HG03432 (cell line): ENCODE measurements at regions not wholly inside any gene's neighbourhood (a gene's known extent, or its start where the extent isn't known, plus 50 kb on each side); places are given as distances from the start of the nearest gene placed in this dataset.

Experiments
- ATAC-seq: cut with Tn5 transposase; IDR thresholded peaks from one replicate; pipeline ENCODE4 v1.9.1; 2021; ENCODE audit warnings: mild to moderate bottlenecking, moderate library complexity; ENCODE audit not compliant: unreplicated experiment

DNA sequence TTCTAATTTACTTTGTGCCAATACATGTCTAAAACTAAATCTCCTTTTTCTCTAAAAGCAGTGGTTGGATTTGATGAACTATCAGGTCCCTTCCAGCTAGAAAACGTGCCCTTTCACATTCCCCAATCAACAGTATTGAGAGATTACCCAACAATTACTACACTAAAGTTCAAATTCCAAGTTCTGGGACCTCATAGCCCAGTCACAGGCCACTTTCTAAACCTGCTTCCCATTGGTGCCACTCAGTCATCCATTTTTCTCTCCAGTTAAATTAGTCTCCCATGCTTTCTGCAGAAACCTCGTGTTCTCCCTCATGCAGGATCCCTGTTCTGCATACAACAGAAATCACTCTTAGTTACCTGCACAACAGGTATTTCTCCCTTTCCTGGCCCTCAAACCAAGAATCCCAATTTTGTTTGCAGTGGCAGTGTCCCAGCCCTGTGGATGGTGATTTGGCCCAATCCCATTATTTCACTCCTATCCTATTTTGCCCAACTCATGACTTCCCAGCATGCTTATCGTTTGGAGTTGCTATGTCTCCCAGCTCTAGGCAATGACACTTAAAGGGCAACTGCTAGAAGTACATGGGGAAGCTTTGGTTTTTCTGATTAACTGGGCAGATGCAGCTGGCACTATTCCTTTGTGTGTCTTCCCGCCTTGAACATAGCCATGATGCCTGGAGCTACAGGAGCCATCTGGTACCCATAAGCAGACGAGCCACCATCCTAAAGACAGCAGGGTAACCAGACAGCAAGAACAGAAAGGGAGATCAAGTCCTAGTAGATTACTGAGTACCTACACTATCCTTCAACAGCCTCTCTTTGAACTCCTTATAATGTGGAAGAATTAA, 224.2 kb downstream of the MINAR1 start:
- no peak for ATAC-seq

DNA sequence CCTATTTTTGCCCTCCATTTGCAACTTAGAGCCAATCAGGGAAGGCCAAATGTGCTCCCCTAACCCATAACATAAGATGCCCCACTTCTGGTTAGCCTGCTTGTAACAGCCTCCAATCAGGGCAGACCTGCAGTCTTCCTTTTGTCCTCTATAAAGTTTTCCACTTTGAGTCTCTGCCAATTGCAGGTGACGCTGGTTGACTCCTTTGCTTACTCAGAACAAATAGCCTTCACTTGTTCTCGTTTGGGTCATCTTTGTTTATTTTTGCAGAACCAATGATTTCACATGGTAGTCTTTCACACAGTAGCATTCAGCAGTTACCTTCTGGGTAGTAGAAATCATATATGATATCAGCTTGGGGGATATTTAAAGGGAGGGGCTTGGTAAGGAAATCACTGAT, 225.6 kb downstream of the MINAR1 start:
- no peak for ATAC-seq

DNA sequence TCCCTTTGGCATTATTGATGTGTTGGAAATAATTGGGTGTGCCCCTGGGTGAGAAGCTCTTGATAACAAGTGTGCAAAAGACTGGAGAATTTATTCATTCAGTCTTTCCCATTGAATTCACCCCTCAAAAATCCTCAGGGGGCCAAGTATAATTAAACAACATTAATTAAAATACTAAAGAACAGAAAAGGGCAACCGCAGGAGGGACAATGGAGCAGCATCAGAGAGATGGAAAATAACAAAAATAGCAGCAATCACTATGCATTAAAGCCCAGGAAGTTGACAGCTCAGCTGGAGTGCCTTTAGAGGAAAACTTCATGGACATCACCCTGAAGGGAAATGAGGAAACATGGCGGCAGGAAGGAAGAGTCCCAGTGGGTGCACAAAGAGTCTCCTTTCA, 227.6 kb downstream of the MINAR1 start:
- no peak for ATAC-seq

DNA sequence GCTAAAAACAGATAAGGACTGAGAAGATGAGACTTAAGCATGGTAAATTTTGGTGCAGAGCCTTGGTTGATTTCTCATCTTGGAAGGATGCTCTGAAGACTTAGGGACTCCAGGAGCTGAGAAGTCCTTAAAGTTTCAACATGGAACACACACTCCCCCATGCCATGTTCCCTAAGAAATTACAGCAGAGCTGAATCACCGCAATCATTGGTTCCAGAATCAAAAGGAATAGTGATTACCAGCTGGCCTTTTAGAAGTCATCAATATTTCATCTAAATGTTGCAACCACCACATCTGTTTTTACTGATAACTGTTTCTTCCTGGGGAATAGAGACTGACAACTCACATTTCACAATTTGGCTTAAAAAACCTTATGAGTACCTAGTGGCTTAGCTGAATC, 229.3 kb downstream of the MINAR1 start:
- ATAC-seq: no peak

DNA sequence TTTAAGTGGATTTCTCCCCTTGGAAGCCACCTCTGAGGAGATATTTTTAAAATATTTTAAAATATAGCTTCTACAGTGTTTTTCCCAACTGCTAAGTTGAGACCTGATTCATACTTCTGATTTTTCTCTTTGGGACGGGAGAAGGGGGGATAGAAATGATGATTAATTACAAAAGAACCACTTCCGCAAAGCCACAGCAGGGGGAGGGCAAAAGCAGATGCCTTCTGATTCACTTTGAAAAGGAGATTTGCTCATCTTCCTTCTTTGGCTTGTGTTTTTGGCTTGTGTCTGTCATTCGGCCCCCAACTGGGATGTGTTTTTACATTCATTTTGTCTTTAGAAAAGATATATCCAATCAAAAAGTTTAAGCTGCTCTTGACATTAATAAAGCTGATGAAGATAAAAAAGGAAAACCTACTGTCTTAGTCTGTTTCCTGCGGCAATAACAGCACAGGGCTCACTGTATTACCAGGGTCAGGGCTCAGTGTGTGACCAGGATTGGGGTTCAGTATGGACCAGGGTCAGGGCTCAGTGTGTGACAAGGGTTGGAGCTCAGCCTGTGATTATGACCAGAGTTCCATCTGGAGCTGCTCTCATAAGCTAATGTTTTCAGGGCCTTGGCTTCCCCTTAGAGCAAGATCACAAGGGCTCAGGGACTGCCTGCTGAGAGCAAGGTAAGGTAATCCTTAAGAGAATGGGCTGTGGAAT, 223.2 kb downstream of the MTHFS start:
- ATAC-seq: peak; percentile 93

DNA sequence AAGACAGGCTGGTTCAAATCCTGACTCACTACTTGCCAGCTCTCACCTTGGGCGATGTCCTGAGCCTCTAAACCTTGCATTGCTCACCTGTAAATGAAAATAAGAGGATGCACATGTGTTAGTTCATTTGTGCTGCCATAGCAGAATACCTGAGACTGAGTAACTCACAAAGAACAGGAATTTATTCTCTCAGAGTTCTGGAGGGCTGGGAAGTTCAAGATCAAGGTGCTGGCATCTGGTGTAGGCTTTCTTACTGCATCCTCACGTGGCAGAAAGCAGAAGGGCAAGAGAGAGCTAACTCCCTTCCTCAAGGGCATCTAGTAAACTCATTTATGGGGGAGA, 222.7 kb downstream of the MTHFS start:
- ATAC-seq: no peak

DNA sequence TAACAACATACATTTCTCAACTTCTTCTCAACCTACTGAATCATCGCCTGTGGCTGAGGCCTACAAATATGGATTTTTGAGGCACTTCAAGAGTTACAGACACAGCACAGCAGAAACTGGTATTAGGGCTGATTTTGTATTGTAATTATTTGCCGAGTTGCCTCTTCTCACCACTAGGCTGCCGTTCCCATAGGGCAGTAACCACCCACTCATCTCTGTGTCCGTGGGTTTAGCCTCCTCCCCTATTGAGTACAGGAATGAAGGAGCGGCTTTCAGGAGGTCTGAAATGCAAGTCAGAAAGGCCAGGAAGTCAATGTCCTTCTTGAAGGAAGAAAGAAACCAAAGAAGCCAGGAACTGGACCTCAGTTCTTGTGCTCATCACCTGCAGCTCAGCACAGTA, 220.8 kb downstream of the MTHFS start:
- ATAC-seq: no peak

DNA sequence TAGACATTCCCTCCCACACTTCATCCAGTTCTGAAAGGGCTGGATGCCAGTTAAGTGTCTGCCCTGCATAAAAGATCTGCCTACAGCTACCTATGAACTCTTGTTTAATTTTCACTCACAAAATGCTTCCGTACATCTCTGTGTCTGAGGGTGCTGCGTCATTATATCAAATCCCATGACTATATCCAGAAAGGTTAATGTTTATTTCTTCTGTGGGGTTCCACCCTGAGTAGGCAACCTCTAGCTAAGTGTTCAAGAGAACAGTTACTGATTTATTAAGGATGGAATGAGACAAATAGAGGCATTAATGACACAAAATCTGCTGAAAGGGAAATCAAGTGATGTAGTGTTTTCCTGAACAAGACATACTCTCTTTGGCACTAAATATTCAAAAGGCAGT, 220.2 kb downstream of the MTHFS start:
- ATAC-seq: no peak

DNA sequence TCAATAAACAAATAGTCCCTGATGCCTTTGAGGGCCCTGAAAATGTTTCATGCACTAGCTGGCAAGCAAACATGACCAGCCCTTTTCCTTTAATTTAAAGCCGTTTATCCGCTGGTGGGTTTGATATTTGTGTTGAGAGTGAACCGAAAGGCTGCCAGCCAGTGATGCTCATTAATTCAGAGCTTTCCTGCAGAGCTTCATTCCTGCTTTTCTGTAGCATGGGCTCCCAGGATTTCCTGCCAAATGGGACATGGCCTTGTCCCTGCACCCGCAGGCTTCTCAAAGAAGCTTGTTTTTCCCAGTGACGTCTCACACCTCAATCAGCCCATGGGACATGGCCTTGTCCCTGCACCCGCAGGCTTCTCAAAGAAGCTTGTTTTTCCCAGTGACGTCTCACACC, 219.6 kb downstream of the MTHFS start:
- no peak for ATAC-seq

DNA sequence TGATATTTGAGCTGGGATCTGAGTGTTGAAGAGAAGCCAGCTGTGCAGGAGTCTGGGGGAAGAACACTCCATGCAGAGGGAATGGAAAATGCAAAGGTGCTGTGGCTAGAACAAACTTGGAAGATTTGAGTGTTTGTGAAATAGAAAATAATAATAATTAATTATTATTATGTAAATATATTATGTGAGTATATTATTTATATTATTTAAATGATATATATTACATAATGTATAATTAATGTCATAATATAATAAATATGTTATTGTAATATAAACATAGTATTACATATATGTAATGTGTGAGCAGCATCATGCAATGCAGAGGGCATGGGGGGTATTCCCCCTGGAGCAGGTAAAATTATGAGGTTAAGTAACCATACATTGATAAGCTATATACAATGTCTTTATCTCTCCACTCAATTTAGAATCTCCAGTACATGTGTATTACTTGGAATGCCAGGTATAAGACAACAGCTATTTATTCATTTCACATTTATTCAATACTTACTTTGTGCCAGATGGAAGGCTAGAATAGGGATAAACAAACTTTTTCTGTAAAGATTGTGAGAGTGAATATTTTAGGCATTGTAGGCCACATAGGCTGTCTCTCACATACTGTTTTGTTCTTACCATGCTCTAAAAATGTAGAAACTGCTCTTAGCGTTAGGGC, 218.6 kb downstream of the MTHFS start:
- ATAC-seq: no peak

DNA sequence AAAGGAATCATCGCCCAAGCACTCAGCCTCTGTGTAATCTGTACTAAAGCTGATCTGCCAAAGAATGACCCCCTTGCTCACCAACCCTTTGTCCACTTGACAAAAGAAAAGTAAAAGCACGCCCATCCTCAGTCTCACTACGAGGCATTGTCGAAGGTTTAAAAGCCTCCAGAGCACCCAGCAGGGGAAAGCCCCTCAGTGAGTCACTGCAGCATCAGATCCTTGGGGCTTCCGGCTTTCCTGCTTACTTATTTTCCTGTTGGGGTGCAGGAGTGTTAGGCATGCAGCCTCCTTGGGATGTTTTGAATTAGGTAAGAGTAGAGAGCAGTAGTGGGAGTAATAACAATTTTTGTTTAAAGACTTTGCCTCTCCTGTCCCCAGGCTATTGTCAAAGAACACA, 216.1 kb downstream of the MTHFS start:
- ATAC-seq: peak; percentile 79

DNA sequence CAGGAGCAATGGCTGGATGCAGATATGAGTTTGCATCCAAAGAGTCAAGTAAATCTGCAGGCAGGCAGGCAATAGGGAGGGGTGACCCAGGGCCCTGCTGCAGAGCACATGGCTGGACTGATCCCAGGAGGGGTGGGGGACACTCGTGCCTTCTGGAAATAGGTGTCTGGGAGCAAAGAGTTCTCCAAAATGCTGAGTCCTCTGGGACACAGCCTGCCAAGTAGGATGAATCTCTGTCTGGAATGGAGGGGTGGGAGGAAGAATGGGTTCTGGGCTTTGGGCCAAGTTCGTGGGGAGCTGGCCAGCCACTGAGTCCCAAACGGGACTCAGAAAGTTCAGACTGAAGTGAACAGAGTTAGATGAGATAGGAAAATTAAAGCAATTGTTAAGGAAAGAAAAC, 214.5 kb downstream of the MTHFS start:
- ATAC-seq: no peak

DNA sequence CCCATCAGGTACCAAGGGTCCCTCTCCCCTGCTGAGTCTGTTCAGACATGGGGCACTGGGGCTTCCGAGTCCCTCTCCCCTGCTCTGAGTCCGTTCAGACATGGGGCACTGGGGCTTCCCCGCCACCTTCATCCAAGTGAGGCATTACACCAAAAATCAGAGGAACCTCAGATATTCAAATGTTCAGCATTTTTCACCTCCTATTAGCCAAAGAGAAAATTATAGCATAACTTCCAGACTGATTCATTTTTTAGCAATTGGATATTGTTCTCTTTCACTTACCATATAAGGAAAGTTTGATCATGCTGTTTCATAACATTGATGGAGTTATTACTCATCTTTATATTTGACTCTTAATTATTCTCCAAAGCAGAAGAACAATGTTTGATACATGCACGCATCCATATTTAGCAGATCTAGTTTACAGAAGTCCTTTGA, 213.9 kb downstream of the MTHFS start:
- no peak for ATAC-seq

DNA sequence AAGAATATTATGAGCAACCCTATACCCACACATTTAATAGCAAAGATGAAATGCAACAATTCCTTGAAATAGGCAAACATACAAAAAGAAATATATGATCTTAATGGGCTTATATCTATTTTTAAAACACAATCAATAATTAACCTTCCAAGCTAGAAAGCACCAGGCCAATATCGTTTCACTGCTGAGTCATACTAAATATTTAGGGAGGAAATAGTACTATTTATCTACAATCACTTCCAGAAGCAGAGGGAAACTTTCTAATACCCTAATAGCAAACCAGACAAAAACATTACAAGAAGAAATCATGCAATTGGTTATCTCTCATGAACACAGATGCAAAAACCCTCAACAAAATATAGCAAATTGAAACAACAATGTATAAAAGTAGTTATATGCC, 207.8 kb downstream of the MTHFS start:
- no peak for ATAC-seq

DNA sequence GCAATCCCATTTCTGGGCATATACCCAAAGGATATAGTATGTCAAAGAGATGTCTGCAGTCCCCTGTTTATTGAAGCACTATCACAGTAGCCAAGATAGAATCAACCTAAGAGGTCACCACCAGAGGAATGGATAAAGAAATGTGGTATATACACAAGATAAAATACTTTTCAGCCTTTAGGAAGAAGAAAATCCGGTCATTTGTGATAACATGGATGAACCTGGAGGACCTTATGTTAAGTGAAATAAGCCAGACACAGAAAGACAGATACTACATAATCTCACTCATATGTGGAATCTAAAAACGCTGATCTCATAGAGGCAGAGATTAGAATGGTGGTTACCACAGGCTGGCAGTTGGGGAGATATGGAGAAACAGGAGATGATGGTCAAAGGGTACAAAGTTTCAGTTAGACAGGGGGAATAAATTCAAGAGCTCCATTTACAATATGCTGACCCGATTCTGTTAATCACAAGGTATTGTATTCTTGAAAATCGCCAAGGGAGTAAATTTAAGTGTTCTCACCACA, 195.8 kb downstream of the MTHFS start:
- ATAC-seq: no peak

DNA sequence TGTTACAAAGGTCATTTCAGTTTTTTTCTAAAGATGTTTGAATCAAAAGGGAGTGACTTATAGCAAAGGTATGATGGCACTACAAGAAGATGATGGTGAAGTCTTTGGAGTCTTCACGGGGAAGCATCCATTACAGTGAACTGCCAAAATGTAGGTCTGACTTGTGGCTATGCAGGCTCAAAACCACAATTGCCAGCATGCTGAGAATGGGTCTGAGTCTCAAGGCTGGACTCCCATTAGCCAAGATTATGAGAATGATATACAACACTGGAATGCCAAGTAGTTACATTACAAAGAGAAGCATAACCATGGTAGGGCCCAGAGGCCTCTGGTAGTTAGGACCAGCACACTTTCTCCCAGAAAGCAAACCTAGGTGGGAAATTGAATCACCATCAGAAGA, 194.2 kb downstream of the MTHFS start:
- no peak for ATAC-seq

DNA sequence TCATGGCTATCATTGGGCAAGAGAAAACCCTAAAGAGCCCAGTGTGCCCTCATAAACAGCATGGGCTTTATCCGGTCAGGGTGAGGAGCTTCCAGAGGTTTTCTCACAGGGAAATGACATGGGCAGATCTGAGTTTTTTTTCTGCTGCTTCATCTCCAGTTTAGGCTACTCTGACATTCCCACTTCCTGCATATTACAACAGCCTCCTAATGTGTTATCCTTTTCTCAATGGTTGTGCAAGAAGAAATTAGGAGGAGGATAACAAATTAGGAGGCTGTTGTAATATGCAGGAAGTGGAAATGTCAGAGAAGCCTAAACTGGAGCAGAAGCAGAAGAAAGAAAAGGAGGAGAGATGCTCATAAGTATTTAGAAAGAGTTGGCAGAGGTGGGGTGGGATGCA, 175.6 kb downstream of the MTHFS start:
- ATAC-seq: no peak

DNA sequence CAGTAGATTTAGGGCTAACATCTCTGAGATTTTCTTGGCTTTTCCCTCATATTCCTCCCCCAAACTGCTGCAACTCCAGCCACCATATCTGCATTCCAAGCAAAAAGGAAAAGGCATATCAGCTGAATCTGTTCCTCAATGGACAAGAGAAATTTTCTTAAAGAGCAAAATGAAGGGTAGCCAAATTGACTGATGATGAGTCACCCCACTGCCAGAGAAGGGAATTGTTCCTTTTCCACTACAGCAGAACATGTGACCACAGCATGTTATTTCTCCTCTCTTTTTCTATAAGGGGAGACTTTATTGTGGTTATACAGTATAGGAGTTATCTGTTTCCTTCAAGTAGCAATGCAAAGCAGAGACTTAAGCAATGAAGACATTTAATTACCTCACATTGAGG, 172.5 kb downstream of the MTHFS start:
- no peak for ATAC-seq

DNA sequence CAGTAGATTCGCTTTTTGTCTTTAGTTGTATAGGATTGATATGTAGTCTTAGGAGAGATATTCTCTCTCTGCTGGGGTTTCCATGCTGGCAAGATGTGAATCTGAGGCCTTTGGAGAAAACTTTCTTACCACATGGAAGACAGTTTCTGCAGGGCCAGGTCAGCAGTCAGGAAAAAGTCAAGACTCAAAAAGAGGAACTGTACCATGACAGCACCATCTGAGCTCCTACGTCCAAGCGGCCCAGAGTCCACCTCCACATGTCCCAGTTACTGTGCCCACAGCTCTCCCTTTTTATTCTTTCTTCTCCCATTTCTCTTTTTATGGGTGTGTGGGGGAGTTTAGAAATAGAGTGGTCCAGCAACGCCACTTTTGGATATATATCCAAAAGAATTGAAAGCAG, 172.0 kb downstream of the MTHFS start:
- no peak for ATAC-seq

DNA sequence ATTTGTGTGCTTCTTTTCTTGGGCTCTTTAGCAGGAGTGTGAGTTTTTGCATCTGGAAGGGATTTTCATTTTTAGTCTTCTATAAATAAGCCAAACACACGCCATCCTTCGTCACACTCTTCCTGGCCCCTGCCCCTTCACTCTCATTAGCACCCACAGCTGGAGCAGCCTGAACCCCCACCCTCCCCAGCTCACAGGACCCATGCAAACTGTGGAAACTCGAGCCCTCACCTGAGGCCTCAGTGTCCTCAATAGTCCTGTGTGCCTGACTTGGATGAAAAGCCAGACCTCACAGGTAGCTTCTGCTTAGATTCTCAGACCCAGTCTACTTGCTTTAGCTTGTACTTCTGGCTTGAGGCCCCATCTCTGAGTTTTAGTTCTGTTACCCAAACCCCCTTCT, 167.9 kb downstream of the MTHFS start:
- no peak for ATAC-seq

DNA sequence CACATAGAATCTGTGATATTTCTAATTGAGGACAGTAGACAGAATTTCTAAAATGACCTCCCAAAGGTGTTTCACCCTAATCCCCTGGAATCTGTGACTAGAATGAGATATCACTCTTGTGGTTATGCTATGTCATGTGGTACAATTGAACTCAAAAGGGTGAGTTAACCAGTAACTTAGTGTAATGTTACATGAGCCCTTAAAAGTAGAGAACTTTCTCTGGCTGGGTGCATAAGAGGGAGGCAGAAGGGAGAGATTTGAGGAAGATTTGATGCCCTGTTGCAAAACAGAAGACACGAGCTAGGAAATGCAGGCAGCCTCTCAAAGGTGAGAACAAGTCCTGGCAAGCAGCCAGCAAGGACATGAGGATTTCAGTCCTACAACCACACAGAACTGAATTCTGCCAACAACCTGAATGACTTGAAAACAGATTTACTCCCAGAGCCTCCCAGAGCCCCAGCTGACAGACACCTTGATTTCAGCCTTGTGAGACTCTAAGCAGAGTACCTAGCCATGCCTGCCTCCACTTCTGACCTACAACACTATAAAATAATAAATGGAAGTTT, 160.3 kb downstream of the MTHFS start:
- ATAC-seq: no peak
